ENCODE measurements at regions not wholly inside any gene's neighbourhood (a gene's known extent, or its start where the extent isn't known, plus 50 kb on each side); places are given as distances from the start of the nearest gene placed in this dataset.

DNA sequence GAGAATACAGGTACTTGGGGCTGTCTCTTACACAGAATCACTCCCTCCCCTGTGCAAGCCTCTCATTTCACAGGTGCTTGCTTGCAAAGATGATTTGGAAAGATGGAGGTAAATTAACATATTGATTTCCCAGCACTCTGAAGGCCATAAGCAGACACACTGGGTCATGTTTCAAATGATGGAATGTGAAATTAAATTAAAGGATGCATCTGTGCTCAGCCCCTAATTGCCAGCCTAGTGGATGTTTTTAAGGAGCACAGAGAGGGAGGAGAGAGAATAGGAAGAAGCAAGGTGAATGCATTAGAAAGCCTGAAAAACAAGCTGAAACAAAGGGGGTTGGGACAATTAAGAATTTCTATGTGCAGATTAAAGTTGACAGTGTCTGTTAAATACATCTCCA lies 96.1 kb upstream of the GRIP1 start:
- H3K27me3 ChIP-seq: no peaks in the 10 kb centered on the region
- intact Hi-C loops (cut with DNase I): no loop called here
- no peaks in the 10 kb centered on the region for H3K36me3 ChIP-seq
- H3K4me3 ChIP-seq: no peak overlapping the region
- TF ChIP-seq, protein P1, sequence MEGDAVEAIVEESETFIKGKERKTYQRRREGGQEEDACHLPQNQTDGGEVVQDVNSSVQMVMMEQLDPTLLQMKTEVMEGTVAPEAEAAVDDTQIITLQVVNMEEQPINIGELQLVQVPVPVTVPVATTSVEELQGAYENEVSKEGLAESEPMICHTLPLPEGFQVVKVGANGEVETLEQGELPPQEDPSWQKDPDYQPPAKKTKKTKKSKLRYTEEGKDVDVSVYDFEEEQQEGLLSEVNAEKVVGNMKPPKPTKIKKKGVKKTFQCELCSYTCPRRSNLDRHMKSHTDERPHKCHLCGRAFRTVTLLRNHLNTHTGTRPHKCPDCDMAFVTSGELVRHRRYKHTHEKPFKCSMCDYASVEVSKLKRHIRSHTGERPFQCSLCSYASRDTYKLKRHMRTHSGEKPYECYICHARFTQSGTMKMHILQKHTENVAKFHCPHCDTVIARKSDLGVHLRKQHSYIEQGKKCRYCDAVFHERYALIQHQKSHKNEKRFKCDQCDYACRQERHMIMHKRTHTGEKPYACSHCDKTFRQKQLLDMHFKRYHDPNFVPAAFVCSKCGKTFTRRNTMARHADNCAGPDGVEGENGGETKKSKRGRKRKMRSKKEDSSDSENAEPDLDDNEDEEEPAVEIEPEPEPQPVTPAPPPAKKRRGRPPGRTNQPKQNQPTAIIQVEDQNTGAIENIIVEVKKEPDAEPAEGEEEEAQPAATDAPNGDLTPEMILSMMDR (IDR thresholded peaks at IDR 0.05): no peak
- H3K27ac ChIP-seq: no peak overlapping the region
- H3K4me1 ChIP-seq: no peaks in the 10 kb centered on the region
- no peak for DNase-seq
- no peaks in the 10 kb centered on the region for H3K9me3 ChIP-seq
- H3K9ac ChIP-seq (ENCODE audit: low read depth in 2 of 2, low read length in 2 of 2): no peak overlapping the region

DNA sequence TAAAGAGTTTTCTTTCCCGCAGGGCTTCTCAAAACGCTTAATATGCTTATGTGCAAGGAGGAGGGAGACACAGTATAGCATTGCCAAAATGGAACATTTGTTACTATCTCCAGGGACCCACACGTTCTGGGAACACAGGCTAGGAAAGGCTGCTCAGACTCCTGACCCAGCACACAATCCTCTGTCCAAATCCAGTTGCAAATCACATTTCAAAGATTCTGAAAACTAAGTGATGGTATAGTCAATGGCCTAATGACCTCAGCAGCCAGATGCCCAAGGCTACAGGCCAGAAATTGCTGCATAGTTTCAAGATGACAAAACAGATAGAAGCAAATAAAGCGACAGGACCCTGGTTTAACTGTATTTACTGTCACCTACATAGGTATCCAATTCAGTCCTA lies 97.0 kb upstream of the GRIP1 start:
- H3K9ac ChIP-seq (ENCODE audit: low read depth in 2 of 2, low read length in 2 of 2): no peak overlapping the region
- no peaks in the 10 kb centered on the region for H3K27me3 ChIP-seq
- intact Hi-C loops (cut with DNase I): no loop called here
- H3K4me3 ChIP-seq: no peak overlapping the region
- no peaks in the 10 kb centered on the region for H3K9me3 ChIP-seq
- DNase-seq: no peak
- H3K27ac ChIP-seq: no peak overlapping the region
- no peaks in the 10 kb centered on the region for H3K36me3 ChIP-seq
- H3K4me1 ChIP-seq: no peaks in the 10 kb centered on the region
- TF ChIP-seq, protein P1 (IDR thresholded peaks at IDR 0.05): no peak

DNA sequence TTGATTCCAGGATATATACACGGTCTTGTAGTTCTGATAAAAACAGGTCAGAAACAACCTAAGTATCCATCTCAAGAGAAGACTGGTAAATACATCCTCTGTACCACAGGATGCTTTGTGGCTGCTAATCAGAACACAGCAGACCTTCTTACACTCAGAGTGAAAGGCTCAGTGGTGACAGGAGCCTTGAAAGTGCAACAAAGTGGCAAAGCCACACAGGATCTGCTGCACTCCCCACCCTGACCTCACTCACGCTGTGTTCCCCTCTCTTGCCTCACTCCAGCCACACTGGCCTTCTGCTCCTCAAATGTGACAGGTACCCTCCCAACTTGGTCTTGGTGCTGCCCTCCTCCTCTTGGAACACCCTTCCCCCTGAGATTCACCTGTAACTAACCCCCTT lies 98.1 kb upstream of the GRIP1 start:
- no peak for DNase-seq
- no peak overlapping the region for H3K4me3 ChIP-seq
- no peaks in the 10 kb centered on the region for H3K36me3 ChIP-seq
- H3K9me3 ChIP-seq: no peaks in the 10 kb centered on the region
- intact Hi-C loops (cut with DNase I): no loop called here
- no peaks in the 10 kb centered on the region for H3K4me1 ChIP-seq
- TF ChIP-seq, protein P1 (IDR thresholded peaks at IDR 0.05): no peak
- no peak overlapping the region for H3K9ac ChIP-seq (ENCODE audit: low read depth in 2 of 2, low read length in 2 of 2)
- no peaks in the 10 kb centered on the region for H3K27me3 ChIP-seq
- no peak overlapping the region for H3K27ac ChIP-seq

DNA sequence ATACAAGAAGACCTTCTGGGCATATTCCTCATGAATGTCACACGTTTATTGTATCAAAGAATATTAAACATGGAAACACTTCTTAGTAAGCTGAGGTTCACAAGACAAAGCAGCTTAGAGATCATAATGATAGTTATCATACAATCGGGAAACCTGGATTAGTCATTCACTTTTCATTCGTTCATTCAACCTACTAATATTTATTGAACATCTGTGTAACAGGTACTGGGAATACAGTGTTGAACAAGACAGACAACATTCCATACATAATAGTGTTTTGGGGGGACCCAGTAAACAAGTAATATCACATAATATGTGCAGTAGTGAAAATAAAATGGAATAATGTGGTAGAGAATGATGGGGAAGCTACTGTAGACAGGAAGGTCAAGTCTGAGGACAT lies 100.6 kb upstream of the GRIP1 start:
- Histone ChIP-seq H3K4me1 (no peaks in the 10 kb centered on the region), H3K27ac (no peak overlapping the region), H3K4me3 (no peak overlapping the region), H3K9ac (ENCODE audit: low read depth in 2 of 2, low read length in 2 of 2) (no peak overlapping the region), H3K27me3 (no peaks in the 10 kb centered on the region), H3K9me3 (no peaks in the 10 kb centered on the region), H3K36me3 (no peaks in the 10 kb centered on the region)
- no peak for DNase-seq
- intact Hi-C loops (cut with DNase I): no loop called here
- TF ChIP-seq, protein P1 (IDR thresholded peaks at IDR 0.05): no peak

DNA sequence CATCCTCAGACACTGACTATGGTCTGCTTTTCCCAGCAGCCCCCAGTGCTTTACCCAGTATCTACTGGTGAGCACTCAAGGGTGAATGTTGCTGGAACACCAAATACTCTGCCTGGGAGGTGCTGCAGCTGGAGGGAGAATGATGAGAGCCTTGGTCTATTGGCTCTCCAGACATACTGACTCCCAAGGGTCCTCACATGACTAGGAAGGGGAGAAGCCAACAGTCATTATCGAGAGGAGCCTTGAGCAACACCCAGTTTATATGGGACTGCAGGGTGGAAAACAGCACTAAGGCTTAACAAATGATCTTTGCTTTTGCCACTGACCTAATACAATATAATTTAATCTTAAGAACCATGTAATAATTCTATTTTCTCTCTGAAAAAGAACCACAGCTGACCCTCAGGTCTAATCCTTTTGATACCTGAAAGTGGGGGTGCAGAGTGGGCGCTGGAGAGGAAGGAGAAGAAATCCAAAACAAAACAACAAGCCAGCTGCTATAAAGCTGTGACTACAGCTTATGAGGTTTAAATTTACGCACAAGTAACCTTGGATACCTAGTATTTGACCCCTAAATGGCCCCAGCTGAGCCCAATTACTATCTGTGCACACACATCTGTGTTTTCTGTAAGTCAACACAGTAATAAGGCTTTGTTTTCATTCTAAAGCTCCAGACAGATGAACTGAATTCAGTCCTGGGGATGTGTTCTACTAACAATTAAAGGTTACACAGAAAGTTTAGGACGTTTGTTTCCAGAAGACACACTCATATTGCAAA lies 107.8 kb upstream of the GRIP1 start:
- TF ChIP-seq, protein P1 (IDR thresholded peaks at IDR 0.05): no peak
- intact Hi-C loops (cut with DNase I): no loop called here
- Histone ChIP-seq H3K4me3 (no peak overlapping the region), H3K9me3 (no peaks in the 10 kb centered on the region), H3K36me3 (no peaks in the 10 kb centered on the region), H3K27ac (no peak overlapping the region), H3K27me3 (no peaks in the 10 kb centered on the region), H3K9ac (ENCODE audit: low read depth in 2 of 2, low read length in 2 of 2) (no peak overlapping the region), H3K4me1 (no peaks in the 10 kb centered on the region)
- DNase-seq: no peak
